Thoracic aorta (tissue), 2 donors: ENCODE measurements at regions not wholly inside any gene's neighbourhood (a gene's known extent, or its start where the extent isn't known, plus 50 kb on each side); places are given as distances from the start of the nearest gene placed in this dataset.

Experiments used
- ATAC-seq: fragments of 150-250 bp; one replicate; pipeline ENCODE4 v1.8.0; 2017; ENCODE audit warnings: low read depth; ENCODE audit not compliant: insufficient number of reproducible peaks, low FRiP score
- DNase-seq: peaks from one replicate; pipeline ENCODE4 v3.0.0-alpha.2; 2020; ENCODE audit warnings: low spot score
- H3K27ac ChIP-seq, 2 donors: fragments of 200-600 bp; sonication (generic); 1 replicate in 1 of 2; 2 replicates in 1 of 2; pipeline ENCODE4 v1.5.1; 2016; ENCODE audit warnings: mild to moderate bottlenecking in 2 of 2, moderate library complexity in 2 of 2
- H3K27me3 ChIP-seq: fragments of 200-600 bp; sonication (generic); replicated peaks from 2 replicates; pipeline ENCODE4 v1.6.0; 2016; ENCODE audit warnings: mild to moderate bottlenecking; ENCODE audit not compliant: insufficient read depth
- H3K36me3 ChIP-seq: fragments of 200-600 bp; sonication (generic); one replicate; pipeline ENCODE4 v1.5.1; 2016
- H3K4me1 ChIP-seq, 2 donors: fragments of 200-600 bp; sonication (generic); 1 replicate in 1 of 2; 2 replicates in 1 of 2; pipeline versions ENCODE4 v1.5.1 to v1.6.0; 2016; ENCODE audit warnings: low read depth in 2 of 2, mild to moderate bottlenecking in 1 of 2; ENCODE audit not compliant: control insufficient read depth in 1 of 2
- H3K4me3 ChIP-seq: fragments of 200-600 bp; sonication (generic); 2 replicates; pipeline ENCODE4 v1.5.1; 2016; ENCODE audit warnings: mild to moderate bottlenecking
- H3K9me3 ChIP-seq: fragments of 200-600 bp; sonication (generic); 2 replicates; pipeline ENCODE4 v1.5.1; 2016
- CTCF ChIP-seq: fragments of 200-600 bp; sonication (generic); IDR thresholded peaks from one replicate; pipeline ENCODE4 v1.5.1; 2019; ENCODE audit warnings: antibody characterized with exemption

DNA sequence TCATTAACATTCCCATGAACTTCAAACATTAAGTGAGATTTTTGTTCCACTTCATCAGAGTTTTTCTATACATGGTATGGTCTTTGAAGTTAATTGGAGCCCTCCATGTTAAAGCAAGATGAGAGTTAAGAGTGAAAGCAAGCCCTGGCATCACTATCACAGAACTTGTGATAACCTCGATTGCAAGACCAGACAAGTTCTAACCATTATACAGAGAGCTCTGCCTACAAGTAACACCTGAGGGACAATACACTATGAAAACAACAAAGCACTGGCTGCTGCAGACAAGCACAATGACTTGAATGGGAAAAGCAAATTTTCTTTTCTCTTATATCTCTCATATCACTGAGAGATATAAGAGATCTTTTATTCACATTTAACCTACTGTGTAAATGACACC lies 126.6 kb upstream of the GYPA start:
- TF ChIP-seq CTCF = no peak
- H3K9me3 ChIP-seq = no peaks in the 10 kb centered on the region
- no peaks in the 10 kb centered on the region for H3K36me3 ChIP-seq
- no peak for DNase-seq
- no peak overlapping the region for H3K27ac ChIP-seq
- H3K4me1 ChIP-seq = no peaks in the 10 kb centered on the region
- H3K27me3 ChIP-seq = no peaks in the 10 kb centered on the region
- no peak overlapping the region for H3K4me3 ChIP-seq
- ATAC-seq = no peak

- no peaks in the 10 kb centered on the region for H3K27me3 ChIP-seq
- H3K27ac ChIP-seq = no peak overlapping the region
- no peaks in the 10 kb centered on the region for H3K36me3 ChIP-seq
- no peaks in the 10 kb centered on the region for H3K9me3 ChIP-seq
- DNase-seq = no peak
- H3K4me1 ChIP-seq = no peaks in the 10 kb centered on the region
- no peak overlapping the region for H3K4me3 ChIP-seq
- no peak for TF ChIP-seq CTCF
- ATAC-seq = no peak
These were observed 140.2 kb upstream of the GYPA start for GRCh38 chr4:144280688-144281087.

DNA sequence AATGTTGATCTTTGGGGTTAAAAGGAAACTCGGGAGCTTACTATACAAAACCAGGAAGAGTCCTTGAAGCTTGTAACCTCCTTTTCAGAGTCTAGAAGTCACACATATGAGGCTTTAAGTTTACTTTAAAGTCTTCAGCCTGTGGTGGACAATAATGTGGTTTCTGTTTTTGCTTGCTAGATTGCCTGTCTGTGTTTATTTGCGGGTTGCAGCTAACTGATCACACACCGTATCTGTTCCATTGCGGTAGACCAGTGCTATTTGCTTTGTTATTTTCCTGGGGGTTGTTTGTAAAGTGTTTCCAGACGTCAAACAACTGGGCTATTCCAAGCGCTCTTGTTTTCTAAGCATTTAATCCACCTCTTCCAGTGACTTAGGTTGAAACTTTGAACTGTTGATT lies 143.0 kb upstream of the GYPA start:
- no peaks in the 10 kb centered on the region for H3K27me3 ChIP-seq
- H3K9me3 ChIP-seq = no peaks in the 10 kb centered on the region
- H3K4me1 ChIP-seq = no peaks in the 10 kb centered on the region
- H3K27ac ChIP-seq = no peak overlapping the region
- no peak for DNase-seq
- H3K36me3 ChIP-seq = no peaks in the 10 kb centered on the region
- ATAC-seq = no peak
- no peak overlapping the region for H3K4me3 ChIP-seq
- TF ChIP-seq CTCF = no peak

- no peak overlapping the region for H3K4me3 ChIP-seq
- H3K27ac ChIP-seq = no peak overlapping the region
- no peak for TF ChIP-seq CTCF
- no peaks in the 10 kb centered on the region for H3K36me3 ChIP-seq
- no peaks in the 10 kb centered on the region for H3K27me3 ChIP-seq
- DNase-seq (no peak), ATAC-seq (no peak)
- no peaks in the 10 kb centered on the region for H3K4me1 ChIP-seq
- no peaks in the 10 kb centered on the region for H3K9me3 ChIP-seq
These were observed 143.5 kb upstream of the GYPA start for GRCh38 chr4:144284026-144284425.

DNA sequence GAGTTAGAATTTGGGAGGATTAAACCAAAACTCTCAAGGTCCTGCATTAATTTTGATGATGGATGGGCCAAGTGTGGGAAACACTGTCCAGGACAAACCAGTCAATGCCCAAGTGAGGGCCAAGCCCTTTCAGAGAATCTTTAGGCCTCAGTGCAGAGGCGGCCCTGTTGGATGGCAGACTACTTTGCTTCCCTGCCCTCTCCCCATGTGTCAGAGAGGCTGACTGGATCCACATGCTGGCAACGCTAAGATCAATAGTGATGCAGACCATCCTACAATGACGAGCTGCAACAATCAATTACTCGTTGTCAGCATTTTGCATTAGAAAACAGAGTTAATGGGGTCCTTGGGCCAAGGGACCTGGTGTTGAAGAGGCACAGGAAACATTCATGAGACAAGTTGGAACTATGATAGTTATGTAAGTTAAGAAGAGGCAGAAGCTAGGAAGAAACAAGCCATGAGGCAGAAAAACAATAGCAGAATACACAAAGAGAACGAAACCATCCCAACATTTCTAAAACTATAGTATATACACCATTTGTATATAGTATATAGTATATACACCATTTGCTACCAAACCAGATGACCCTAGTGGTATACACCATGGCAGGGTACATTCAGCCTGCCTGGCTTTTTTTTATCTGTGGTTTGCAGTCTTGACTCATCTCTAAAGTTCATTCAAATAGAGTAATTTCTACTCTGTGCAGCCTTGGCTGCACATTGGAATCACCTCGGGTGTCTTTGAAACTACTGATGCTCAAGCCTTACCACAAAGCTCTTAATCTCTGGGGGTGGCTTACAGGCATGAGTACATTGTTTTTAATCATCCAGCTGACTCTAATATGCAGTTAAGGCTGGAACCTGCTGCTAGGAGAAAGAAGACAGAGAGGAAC lies 147.7 kb upstream of the GYPA start:
- H3K27me3 ChIP-seq = no peaks in the 10 kb centered on the region
- DNase-seq = no peak
- no peak for ATAC-seq
- no peaks in the 10 kb centered on the region for H3K36me3 ChIP-seq
- TF ChIP-seq CTCF = no peak
- no peaks in the 10 kb centered on the region for H3K9me3 ChIP-seq
- H3K4me3 ChIP-seq = no peak overlapping the region
- H3K27ac ChIP-seq = no peak overlapping the region
- H3K4me1 ChIP-seq = no peaks in the 10 kb centered on the region
